ENCODE measurements at regions not wholly inside any gene's neighbourhood (a gene's known extent, or its start where the extent isn't known, plus 50 kb on each side); places are given as distances from the start of the nearest gene placed in this dataset.
A peak's percentile ranks its signal among the peaks of the same experiment; 100 is the strongest.

GRCh38 chr1:56202796-56203492 lies 376.4 kb downstream of the PLPP3 start:
- H3K36me3 ChIP-seq (replicated peaks in 1 of 2; ENCODE audit: control insufficient read depth in 2 of 2, insufficient read depth in 2 of 2, low read length in 2 of 2): no peaks in the 10 kb centered on the region
- H3K4me1 ChIP-seq (ENCODE audit: control insufficient read depth in 2 of 2, insufficient read depth in 1 of 2, low read depth in 1 of 2, low read length in 2 of 2): peaks cover 0 to 1% of the 10 kb centered on the region in 2 donors
- no peak overlapping the region for H3K14ac ChIP-seq (ENCODE audit: low read length)
- no peak overlapping the region for H3K4me2 ChIP-seq (ENCODE audit: insufficient read depth, low read length, poor library complexity, severe bottlenecking)
- H3K9me3 ChIP-seq (replicated peaks in 1 of 2; ENCODE audit: control insufficient read depth in 2 of 2, insufficient read depth in 1 of 2, low read depth in 1 of 2, low read length in 2 of 2): peaks cover 7 to 8% of the 10 kb centered on the region in 2 donors
- no peak overlapping the region for H2BK120ac ChIP-seq (ENCODE audit: low read depth, low read length)
- no peak overlapping the region for H2BK15ac ChIP-seq (ENCODE audit: low read length)
- no peak overlapping the region for H4K91ac ChIP-seq (ENCODE audit: low read depth, low read length, poor library complexity)
- H2AK5ac ChIP-seq (ENCODE audit: low read depth, low read length): no peak overlapping the region
- no peaks in the 10 kb centered on the region for H3K79me1 ChIP-seq (ENCODE audit: low read depth, low read length)
- H3K9ac ChIP-seq (ENCODE audit: low read depth, low read length, poor library complexity): no peak overlapping the region
- H2BK12ac ChIP-seq (ENCODE audit: low read length): no peak overlapping the region
- H3K27me3 ChIP-seq (ENCODE audit: control insufficient read depth in 3 of 3, insufficient read depth in 3 of 3, low read depth in 1 of 3, low read length in 3 of 3): no peaks in the 10 kb centered on the region
- H3K4me3 ChIP-seq (ENCODE audit: low read length in 2 of 2): no peak overlapping the region
- H4K8ac ChIP-seq (ENCODE audit: low read depth, low read length): no peak overlapping the region
- no peak overlapping the region for H3K4ac ChIP-seq (ENCODE audit: low read length)
- no peak overlapping the region for H2BK5ac ChIP-seq (ENCODE audit: low read length)
- H3K18ac ChIP-seq (ENCODE audit: low read length): no peak overlapping the region
- no CpG with 5 or more reads among the region's 5 CpGs for WGBS, 2 donors (ENCODE audit: extremely low coverage in 2 of 2, insufficient read length in 2 of 2, insufficient replicate concordance in 1 of 2)
- DNase-seq (ENCODE audit: low spot score): no peak
- H3K27ac ChIP-seq (replicated peaks; ENCODE audit: low read length): no peak overlapping the region
- H2AFZ ChIP-seq (ENCODE audit: low read length): no peak overlapping the region
- H3K23ac ChIP-seq (ENCODE audit: low read depth, low read length, poor library complexity): no peak overlapping the region

GRCh38 chr1:56202186-56202585 lies 377.2 kb downstream of the PLPP3 start:
- Histone ChIP-seq H3K4ac (ENCODE audit: low read length) (no peak overlapping the region), H3K9me3 (replicated peaks in 1 of 2; ENCODE audit: control insufficient read depth in 2 of 2, insufficient read depth in 1 of 2, low read depth in 1 of 2, low read length in 2 of 2) (peaks cover 5% of the 10 kb centered on the region in 2 donors), H2BK5ac (ENCODE audit: low read length) (no peak overlapping the region), H2BK120ac (ENCODE audit: low read depth, low read length) (no peak overlapping the region), H3K4me3 (ENCODE audit: low read length in 2 of 2) (no peak overlapping the region), H2AK5ac (ENCODE audit: low read depth, low read length) (no peak overlapping the region), H2AFZ (ENCODE audit: low read length) (no peak overlapping the region), H4K8ac (ENCODE audit: low read depth, low read length) (no peak overlapping the region), H3K27ac (replicated peaks; ENCODE audit: low read length) (no peak overlapping the region), H3K23ac (ENCODE audit: low read depth, low read length, poor library complexity) (no peak overlapping the region), H2BK15ac (ENCODE audit: low read length) (no peak overlapping the region), H3K36me3 (replicated peaks in 1 of 2; ENCODE audit: control insufficient read depth in 2 of 2, insufficient read depth in 2 of 2, low read length in 2 of 2) (no peaks in the 10 kb centered on the region), H4K91ac (ENCODE audit: low read depth, low read length, poor library complexity) (no peak overlapping the region), H3K9ac (ENCODE audit: low read depth, low read length, poor library complexity) (no peak overlapping the region), H2BK12ac (ENCODE audit: low read length) (no peak overlapping the region), H3K79me1 (ENCODE audit: low read depth, low read length) (no peaks in the 10 kb centered on the region), H3K4me2 (ENCODE audit: insufficient read depth, low read length, poor library complexity, severe bottlenecking) (no peak overlapping the region), H3K14ac (ENCODE audit: low read length) (no peak overlapping the region), H3K27me3 (ENCODE audit: control insufficient read depth in 3 of 3, insufficient read depth in 3 of 3, low read depth in 1 of 3, low read length in 3 of 3) (no peaks in the 10 kb centered on the region), H3K4me1 (ENCODE audit: control insufficient read depth in 2 of 2, insufficient read depth in 1 of 2, low read depth in 1 of 2, low read length in 2 of 2) (peaks cover under 1 to 1% of the 10 kb centered on the region in 2 donors), H3K18ac (ENCODE audit: low read length) (no peak overlapping the region)
- DNase-seq (ENCODE audit: low spot score): no peak
- no CpG with 5 or more reads among the region's 2 CpGs for WGBS, 2 donors (ENCODE audit: extremely low coverage in 2 of 2, insufficient read length in 2 of 2, insufficient replicate concordance in 1 of 2)

GRCh38 chr1:56200896-56201295 lies 378.5 kb downstream of the PLPP3 start:
- H3K18ac ChIP-seq (ENCODE audit: low read length): no peak overlapping the region
- H3K9ac ChIP-seq (ENCODE audit: low read depth, low read length, poor library complexity): no peak overlapping the region
- no peak overlapping the region for H3K4ac ChIP-seq (ENCODE audit: low read length)
- H3K27me3 ChIP-seq (ENCODE audit: control insufficient read depth in 3 of 3, insufficient read depth in 3 of 3, low read depth in 1 of 3, low read length in 3 of 3): no peaks in the 10 kb centered on the region
- H2AFZ ChIP-seq (ENCODE audit: low read length): no peak overlapping the region
- no peak overlapping the region for H3K14ac ChIP-seq (ENCODE audit: low read length)
- H2BK5ac ChIP-seq (ENCODE audit: low read length): no peak overlapping the region
- WGBS, 2 donors (ENCODE audit: extremely low coverage in 2 of 2, insufficient read length in 2 of 2, insufficient replicate concordance in 1 of 2): no CpG with 5 or more reads among the region's 2 CpGs
- H2BK120ac ChIP-seq (ENCODE audit: low read depth, low read length): no peak overlapping the region
- DNase-seq (ENCODE audit: low spot score): no peak
- H3K4me3 ChIP-seq (ENCODE audit: low read length in 2 of 2): no peak overlapping the region
- H2AK5ac ChIP-seq (ENCODE audit: low read depth, low read length): no peak overlapping the region
- no peaks in the 10 kb centered on the region for H3K36me3 ChIP-seq (replicated peaks in 1 of 2; ENCODE audit: control insufficient read depth in 2 of 2, insufficient read depth in 2 of 2, low read length in 2 of 2)
- no peak overlapping the region for H3K23ac ChIP-seq (ENCODE audit: low read depth, low read length, poor library complexity)
- H3K27ac ChIP-seq (replicated peaks; ENCODE audit: low read length): no peak overlapping the region
- no peaks in the 10 kb centered on the region for H3K9me3 ChIP-seq (replicated peaks in 1 of 2; ENCODE audit: control insufficient read depth in 2 of 2, insufficient read depth in 1 of 2, low read depth in 1 of 2, low read length in 2 of 2)
- H3K79me1 ChIP-seq (ENCODE audit: low read depth, low read length): no peaks in the 10 kb centered on the region
- H2BK15ac ChIP-seq (ENCODE audit: low read length): no peak overlapping the region
- H4K91ac ChIP-seq (ENCODE audit: low read depth, low read length, poor library complexity): no peak overlapping the region
- no peak overlapping the region for H3K4me2 ChIP-seq (ENCODE audit: insufficient read depth, low read length, poor library complexity, severe bottlenecking)
- H4K8ac ChIP-seq (ENCODE audit: low read depth, low read length): no peak overlapping the region
- H2BK12ac ChIP-seq (ENCODE audit: low read length): no peak overlapping the region
- peaks cover 1 to 8% of the 10 kb centered on the region in 2 donors for H3K4me1 ChIP-seq (ENCODE audit: control insufficient read depth in 2 of 2, insufficient read depth in 1 of 2, low read depth in 1 of 2, low read length in 2 of 2)

GRCh38 chr1:56200442-56200841 lies 378.9 kb downstream of the PLPP3 start:
- Histone ChIP-seq H3K4me3 (ENCODE audit: low read length in 2 of 2) (no peak overlapping the region), H2AK5ac (ENCODE audit: low read depth, low read length) (no peak overlapping the region), H2BK15ac (ENCODE audit: low read length) (no peak overlapping the region), H3K36me3 (replicated peaks in 1 of 2; ENCODE audit: control insufficient read depth in 2 of 2, insufficient read depth in 2 of 2, low read length in 2 of 2) (no peaks in the 10 kb centered on the region), H2BK5ac (ENCODE audit: low read length) (no peak overlapping the region), H3K9me3 (replicated peaks in 1 of 2; ENCODE audit: control insufficient read depth in 2 of 2, insufficient read depth in 1 of 2, low read depth in 1 of 2, low read length in 2 of 2) (no peaks in the 10 kb centered on the region), H3K23ac (ENCODE audit: low read depth, low read length, poor library complexity) (no peak overlapping the region), H2BK12ac (ENCODE audit: low read length) (no peak overlapping the region), H2AFZ (ENCODE audit: low read length) (peak overlapping the region; percentile 46), H3K27me3 (ENCODE audit: control insufficient read depth in 3 of 3, insufficient read depth in 3 of 3, low read depth in 1 of 3, low read length in 3 of 3) (no peaks in the 10 kb centered on the region), H3K9ac (ENCODE audit: low read depth, low read length, poor library complexity) (no peak overlapping the region), H4K8ac (ENCODE audit: low read depth, low read length) (no peak overlapping the region), H3K4me1 (ENCODE audit: control insufficient read depth in 2 of 2, insufficient read depth in 1 of 2, low read depth in 1 of 2, low read length in 2 of 2) (peaks cover 1 to 8% of the 10 kb centered on the region in 2 donors), H2BK120ac (ENCODE audit: low read depth, low read length) (no peak overlapping the region), H3K4ac (ENCODE audit: low read length) (no peak overlapping the region), H3K79me1 (ENCODE audit: low read depth, low read length) (no peaks in the 10 kb centered on the region), H3K4me2 (ENCODE audit: insufficient read depth, low read length, poor library complexity, severe bottlenecking) (no peak overlapping the region), H3K14ac (ENCODE audit: low read length) (no peak overlapping the region), H4K91ac (ENCODE audit: low read depth, low read length, poor library complexity) (no peak overlapping the region), H3K27ac (replicated peaks; ENCODE audit: low read length) (no peak overlapping the region), H3K18ac (ENCODE audit: low read length) (no peak overlapping the region)
- no peak for DNase-seq (ENCODE audit: low spot score)
- WGBS, 2 donors (ENCODE audit: extremely low coverage in 2 of 2, insufficient read length in 2 of 2, insufficient replicate concordance in 1 of 2): no CpG with 5 or more reads among the region's 4 CpGs

All from neuronal stem cell (in vitro differentiated cells).